ENCODE measurements at regions not wholly inside any gene's neighbourhood (a gene's known extent, or its start where the extent isn't known, plus 50 kb on each side); places are given as distances from the start of the nearest gene placed in this dataset.
"Not testable (repeated sequence)": the region's sequence is repeated elsewhere in the genome, so short reads cannot be mapped to it uniquely, and the experiment has no call there.

GRCh38 chr3:21920421-21920861 lies 169.4 kb upstream of the ZNF385D start:
- H3K36me3 ChIP-seq (ENCODE audit: insufficient read depth, low read length), result no peaks in the 10 kb centered on the region
- no peak for TF ChIP-seq CTCF (IDR thresholded peaks at IDR 0.05; ENCODE audit: low read length)
- no peak for TF ChIP-seq EZH2 (IDR thresholded peaks at IDR 0.05; ENCODE audit: borderline replicate concordance, low read length)
- H3K79me2 ChIP-seq (ENCODE audit: insufficient read depth, low read length), result no peaks in the 10 kb centered on the region
- no peak overlapping the region for H3K27ac ChIP-seq (ENCODE audit: low read depth, low read length, poor library complexity, severe bottlenecking)
- H3K4me1 ChIP-seq (ENCODE audit: insufficient read depth, low read length, severe bottlenecking), result no peaks in the 10 kb centered on the region
- H4K20me1 ChIP-seq (ENCODE audit: insufficient read depth, low read length), result no peaks in the 10 kb centered on the region
- H3K4me2 ChIP-seq (ENCODE audit: low read length), result no peak overlapping the region
- H3K27me3 ChIP-seq (ENCODE audit: insufficient read depth, low read length), result no peaks in the 10 kb centered on the region
- H3K9me2 ChIP-seq (ENCODE audit: low read depth, low read length), result no peaks in the 10 kb centered on the region
- H3K4me3 ChIP-seq (ENCODE audit: low read depth, low read length, poor library complexity, severe bottlenecking), result no peak overlapping the region
- no peaks in the 10 kb centered on the region for H3F3A ChIP-seq (ENCODE audit: insufficient read depth, low read length)
- no peak overlapping the region for H3K9ac ChIP-seq (ENCODE audit: low read length)
- H3K9me3 ChIP-seq (ENCODE audit: low read length), result no peaks in the 10 kb centered on the region
- no peak overlapping the region for H2AFZ ChIP-seq (ENCODE audit: low read length)

GRCh38 chr3:21923156-21923555 lies 172.1 kb upstream of the ZNF385D start:
- not testable (repeated sequence) for H3K4me2 ChIP-seq (ENCODE audit: low read length); H4K20me1 ChIP-seq (ENCODE audit: insufficient read depth, low read length); H3K27me3 ChIP-seq (ENCODE audit: insufficient read depth, low read length); H3K9ac ChIP-seq (ENCODE audit: low read length); H3K36me3 ChIP-seq (ENCODE audit: insufficient read depth, low read length); H2AFZ ChIP-seq (ENCODE audit: low read length); H3F3A ChIP-seq (ENCODE audit: insufficient read depth, low read length); H3K4me3 ChIP-seq (ENCODE audit: low read depth, low read length, poor library complexity, severe bottlenecking); H3K27ac ChIP-seq (ENCODE audit: low read depth, low read length, poor library complexity, severe bottlenecking); H3K9me3 ChIP-seq (ENCODE audit: low read length); H3K4me1 ChIP-seq (ENCODE audit: insufficient read depth, low read length, severe bottlenecking); H3K9me2 ChIP-seq (ENCODE audit: low read depth, low read length); H3K79me2 ChIP-seq (ENCODE audit: insufficient read depth, low read length)

GRCh38 chr3:21927261-21927660 lies 176.3 kb upstream of the ZNF385D start:
- Histone ChIP-seq H3K4me3 (ENCODE audit: low read depth, low read length, poor library complexity, severe bottlenecking) (no peak overlapping the region), H3K4me2 (ENCODE audit: low read length) (no peak overlapping the region), H3K9me3 (ENCODE audit: low read length) (no peaks in the 10 kb centered on the region), H3K79me2 (ENCODE audit: insufficient read depth, low read length) (no peaks in the 10 kb centered on the region), H3K9me2 (ENCODE audit: low read depth, low read length) (no peaks in the 10 kb centered on the region), H4K20me1 (ENCODE audit: insufficient read depth, low read length) (no peaks in the 10 kb centered on the region), H3F3A (ENCODE audit: insufficient read depth, low read length) (no peaks in the 10 kb centered on the region), H3K9ac (ENCODE audit: low read length) (no peak overlapping the region), H2AFZ (ENCODE audit: low read length) (no peak overlapping the region), H3K27ac (ENCODE audit: low read depth, low read length, poor library complexity, severe bottlenecking) (no peak overlapping the region), H3K4me1 (ENCODE audit: insufficient read depth, low read length, severe bottlenecking) (no peaks in the 10 kb centered on the region), H3K27me3 (ENCODE audit: insufficient read depth, low read length) (no peaks in the 10 kb centered on the region), H3K36me3 (ENCODE audit: insufficient read depth, low read length) (no peaks in the 10 kb centered on the region)
- no peak for TF ChIP-seq EZH2 (IDR thresholded peaks at IDR 0.05; ENCODE audit: borderline replicate concordance, low read length)
- no peak for TF ChIP-seq CTCF (IDR thresholded peaks at IDR 0.05; ENCODE audit: low read length)

- H3K27ac ChIP-seq (ENCODE audit: low read depth, low read length, poor library complexity, severe bottlenecking), result no peak overlapping the region
- H2AFZ ChIP-seq (ENCODE audit: low read length), result no peak overlapping the region
- no peaks in the 10 kb centered on the region for H3F3A ChIP-seq (ENCODE audit: insufficient read depth, low read length)
- H3K9me3 ChIP-seq (ENCODE audit: low read length), result no peaks in the 10 kb centered on the region
- H3K4me2 ChIP-seq (ENCODE audit: low read length), result no peak overlapping the region
- H3K36me3 ChIP-seq (ENCODE audit: insufficient read depth, low read length), result no peaks in the 10 kb centered on the region
- H3K9me2 ChIP-seq (ENCODE audit: low read depth, low read length), result no peaks in the 10 kb centered on the region
- H3K4me1 ChIP-seq (ENCODE audit: insufficient read depth, low read length, severe bottlenecking), result no peaks in the 10 kb centered on the region
- H3K9ac ChIP-seq (ENCODE audit: low read length), result no peak overlapping the region
- TF ChIP-seq CTCF (IDR thresholded peaks at IDR 0.05; ENCODE audit: low read length) (no peak), EZH2 (IDR thresholded peaks at IDR 0.05; ENCODE audit: borderline replicate concordance, low read length) (no peak)
- no peaks in the 10 kb centered on the region for H3K79me2 ChIP-seq (ENCODE audit: insufficient read depth, low read length)
- no peaks in the 10 kb centered on the region for H3K27me3 ChIP-seq (ENCODE audit: insufficient read depth, low read length)
- no peak overlapping the region for H3K4me3 ChIP-seq (ENCODE audit: low read depth, low read length, poor library complexity, severe bottlenecking)
- no peaks in the 10 kb centered on the region for H4K20me1 ChIP-seq (ENCODE audit: insufficient read depth, low read length)
Measured at GRCh38 chr3:21934591-21934990, 183.6 kb upstream of the ZNF385D start.
